ENCODE measurements at regions not wholly inside any gene's neighbourhood (a gene's known extent, or its start where the extent isn't known, plus 50 kb on each side); places are given as distances from the start of the nearest gene placed in this dataset.

- no peak for TF ChIP-seq CTCF (IDR thresholded peaks at IDR 0.05; ENCODE audit: insufficient read depth, low read length, poor library complexity, severe bottlenecking)
- no peak for TF ChIP-seq EZH2phosphoT487 (conservative IDR thresholded peaks at IDR 0.05; ENCODE audit: low read length)
These were observed 1257.1 kb downstream of the NSUN3 start for GRCh38 chr3:95319921-95320494.
